D721Med (cell line): ENCODE measurements at regions not wholly inside any gene's neighbourhood (a gene's known extent, or its start where the extent isn't known, plus 50 kb on each side); places are given as distances from the start of the nearest gene placed in this dataset.

Source experiments
- DNase-seq: peaks from one replicate; pipeline ENCODE4 v3.0.0; 2011; ENCODE audit warnings: low spot score; ENCODE audit not compliant: insufficient read length
- FAIRE-seq: peaks from 2 replicates; lab custom pipeline; 2011; peaks lifted over from hg19 to GRCh38; lab: Jason Lieb, UNC
- TF ChIP-seq, protein P1 (sequence below): IDR thresholded peaks from 2 replicates; pipeline ENCODE4 v1.5.1; 2012; ENCODE audit warnings: mild to moderate bottlenecking, control low read depth; ENCODE audit not compliant: insufficient read depth; ENCODE audit errors: missing control alignments

- DNase-seq: no peak
- no peak for FAIRE-seq
- TF ChIP-seq, protein P1, sequence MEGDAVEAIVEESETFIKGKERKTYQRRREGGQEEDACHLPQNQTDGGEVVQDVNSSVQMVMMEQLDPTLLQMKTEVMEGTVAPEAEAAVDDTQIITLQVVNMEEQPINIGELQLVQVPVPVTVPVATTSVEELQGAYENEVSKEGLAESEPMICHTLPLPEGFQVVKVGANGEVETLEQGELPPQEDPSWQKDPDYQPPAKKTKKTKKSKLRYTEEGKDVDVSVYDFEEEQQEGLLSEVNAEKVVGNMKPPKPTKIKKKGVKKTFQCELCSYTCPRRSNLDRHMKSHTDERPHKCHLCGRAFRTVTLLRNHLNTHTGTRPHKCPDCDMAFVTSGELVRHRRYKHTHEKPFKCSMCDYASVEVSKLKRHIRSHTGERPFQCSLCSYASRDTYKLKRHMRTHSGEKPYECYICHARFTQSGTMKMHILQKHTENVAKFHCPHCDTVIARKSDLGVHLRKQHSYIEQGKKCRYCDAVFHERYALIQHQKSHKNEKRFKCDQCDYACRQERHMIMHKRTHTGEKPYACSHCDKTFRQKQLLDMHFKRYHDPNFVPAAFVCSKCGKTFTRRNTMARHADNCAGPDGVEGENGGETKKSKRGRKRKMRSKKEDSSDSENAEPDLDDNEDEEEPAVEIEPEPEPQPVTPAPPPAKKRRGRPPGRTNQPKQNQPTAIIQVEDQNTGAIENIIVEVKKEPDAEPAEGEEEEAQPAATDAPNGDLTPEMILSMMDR: no peak
Observed at GRCh38 chr10:88103576-88103975, 240.2 kb downstream of the PTEN start.

GRCh38 chr10:88104223-88104622 lies 240.8 kb downstream of the PTEN start:
- no peak for DNase-seq
- TF ChIP-seq, protein P1: no peak
- FAIRE-seq: no peak

GRCh38 chr10:88106366-88106765 lies 242.9 kb downstream of the PTEN start:
- TF ChIP-seq, protein P1: no peak
- DNase-seq: no peak
- FAIRE-seq: no peak

DNA sequence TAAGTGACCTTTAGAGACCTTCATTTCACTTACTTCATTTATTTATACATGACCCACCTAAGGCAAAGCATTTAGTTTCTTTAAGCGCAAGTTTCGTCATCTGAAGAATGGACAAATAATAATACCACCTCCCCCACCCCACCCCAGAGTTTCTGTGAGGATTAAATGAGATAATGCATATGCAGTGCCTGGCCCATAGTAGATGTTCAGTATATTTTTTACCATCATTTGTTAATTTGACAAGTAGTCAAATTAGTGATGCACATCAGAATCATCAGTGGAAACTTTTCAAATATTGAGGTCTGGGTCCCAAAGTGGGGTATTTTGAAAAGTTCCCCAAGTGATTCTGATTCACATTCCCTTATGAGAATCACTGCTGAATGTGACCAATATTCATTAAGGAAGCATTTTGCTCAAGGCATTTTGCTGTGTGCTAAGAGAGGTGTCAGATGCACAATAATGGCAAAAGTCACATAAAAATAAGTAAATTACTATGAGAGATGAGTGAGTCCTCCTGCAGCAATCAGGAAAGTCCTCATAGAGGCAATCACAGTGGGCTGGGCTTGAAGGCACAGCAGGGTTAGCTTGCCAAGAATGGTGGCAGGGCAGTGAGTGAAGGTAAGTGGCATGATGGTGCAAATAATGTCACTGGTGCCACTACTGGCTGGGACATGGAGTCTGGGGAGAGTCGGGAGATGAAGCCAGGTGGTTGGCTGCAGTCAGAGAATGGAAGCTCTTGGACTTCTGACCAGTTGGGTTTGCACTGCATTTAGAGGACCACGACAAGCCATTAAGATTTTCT lies 244.1 kb downstream of the PTEN start:
- DNase-seq (no peak), FAIRE-seq (no peak)
- TF ChIP-seq, protein P1: no peak

GRCh38 chr10:88108115-88108610 lies 244.7 kb downstream of the PTEN start:
- FAIRE-seq: no peak
- no peak for DNase-seq

DNA sequence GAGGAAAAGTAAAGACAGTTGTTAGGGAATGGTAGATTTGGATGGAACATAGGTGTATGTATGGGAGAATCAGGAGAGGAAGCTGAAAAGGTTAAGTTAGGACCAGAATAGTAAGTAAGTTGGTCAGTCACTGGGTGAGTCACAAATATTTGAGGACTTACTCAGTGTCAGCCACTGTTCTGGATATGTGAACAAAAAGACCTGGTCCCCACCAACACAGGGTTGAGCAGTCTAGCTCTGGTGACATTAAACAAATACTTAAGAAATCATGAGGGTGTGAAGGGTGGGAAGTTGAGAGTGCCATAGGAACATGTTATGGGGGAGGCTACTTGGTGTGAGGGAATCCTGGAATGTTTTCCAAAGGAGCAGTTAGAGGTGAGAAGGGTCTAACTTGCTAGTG lies 246.9 kb downstream of the PTEN start:
- TF ChIP-seq, protein P1: no peak
- FAIRE-seq (no peak), DNase-seq (no peak)

More at GRCh38 chr10:88108115-88108610, 244.7 kb downstream of the PTEN start:
- TF ChIP-seq, protein P1: no peak

DNA sequence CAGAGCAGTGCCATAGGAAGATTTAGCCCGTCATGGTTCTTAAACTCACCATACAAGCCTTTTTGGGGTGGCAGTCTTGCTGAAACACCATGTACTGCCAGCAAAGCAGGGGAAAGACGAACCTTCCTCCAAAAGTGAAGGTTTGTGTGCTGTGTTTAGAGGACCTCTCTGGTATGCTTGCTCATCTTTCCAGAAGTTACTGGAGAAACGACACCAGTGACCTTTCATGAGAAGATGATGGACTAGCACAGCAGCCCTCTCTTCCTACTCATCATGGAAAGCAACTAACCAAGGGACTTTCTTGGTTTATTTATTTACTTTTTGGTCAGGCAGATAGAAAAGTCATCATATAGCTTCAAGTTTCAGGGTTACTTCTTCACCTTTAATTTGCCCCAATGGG lies 247.4 kb downstream of the PTEN start:
- FAIRE-seq (no peak), DNase-seq (no peak)

More for the DNA sequence above, 247.4 kb downstream of the PTEN start:
- TF ChIP-seq, protein P1: no peak
